Natural killer cell treated with Interleukin-12 subunit alpha and Interleukin-12 subunit beta and Interleukin-15 and Interleukin-18, amount 100 ng/mL, for 72 hours (primary cell): ENCODE measurements at regions not wholly inside any gene's neighbourhood (a gene's known extent, or its start where the extent isn't known, plus 50 kb on each side); places are given as distances from the start of the nearest gene placed in this dataset.

Experiments used
- ATAC-seq, 2 donors: fragments of 150-1000 bp; cut with Tn5 transposase in 1 of 2; sonication (Bioruptor Pico), chemical (Tn5 transposase) in 1 of 2; 2 replicates each; pipeline ENCODE4 v1.10.0; 2021
- DNase-seq: peaks from one replicate; pipeline ENCODE4 v3.0.0; 2022; ENCODE audit warnings: low spot score
- H3K27ac Mint-ChIP-seq, 2 donors: 1 replicate in 1 of 2; 2 replicates in 1 of 2; pipeline ENCODE4 v1.8.0; 2022; ENCODE audit warnings: mixed read lengths in 2 of 2, mild to moderate bottlenecking in 1 of 2, moderate library complexity in 1 of 2
- H3K27me3 Mint-ChIP-seq, 2 donors: 1 replicate in 1 of 2; 2 replicates in 1 of 2; pipeline ENCODE4 v1.8.0; 2022; ENCODE audit warnings: mixed read lengths in 2 of 2
- H3K36me3 Mint-ChIP-seq: one replicate; pipeline ENCODE4 v1.8.0; 2022; ENCODE audit warnings: mixed read lengths
- H3K4me1 Mint-ChIP-seq, 2 donors: 1 replicate in 1 of 2; 2 replicates in 1 of 2; pipeline ENCODE4 v1.8.0; 2022; ENCODE audit warnings: low read depth in 2 of 2, mixed read lengths in 2 of 2, mild to moderate bottlenecking in 1 of 2
- H3K4me3 Mint-ChIP-seq: one replicate; pipeline ENCODE4 v1.8.0; 2022; ENCODE audit warnings: mixed read lengths
- H3K9me3 Mint-ChIP-seq: 2 replicates; pipeline ENCODE4 v1.8.0; 2022; ENCODE audit warnings: mixed read lengths

DNA sequence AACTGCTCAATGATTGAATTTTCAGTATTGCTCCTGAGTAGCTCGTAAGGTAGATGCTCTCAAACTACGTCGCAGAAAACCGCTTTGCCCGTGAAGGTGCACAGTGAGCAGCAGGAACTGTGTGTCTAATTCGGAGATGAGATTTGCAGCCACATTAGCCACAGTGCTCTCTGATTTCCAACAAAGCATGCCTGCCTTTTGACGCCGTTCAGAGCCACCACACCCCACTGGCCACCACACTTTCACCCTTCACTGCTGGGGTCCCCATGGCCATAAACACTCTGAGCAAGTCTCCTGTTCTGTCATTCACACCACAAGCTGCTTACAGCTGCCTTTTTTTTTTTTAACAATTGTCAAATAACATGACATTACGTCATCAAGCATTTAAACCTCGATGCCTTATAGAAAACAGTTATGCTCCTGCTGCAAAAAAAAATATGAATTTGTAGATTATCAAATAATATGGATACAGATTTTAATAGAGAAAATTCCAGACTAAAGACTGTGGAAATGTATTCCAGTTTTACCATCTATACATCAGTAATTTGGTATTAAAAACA is 578.8 kb upstream of the PFKP start:
- DNase-seq, result no peak
- ATAC-seq, result no peak
- Mint-ChIP-seq H3K36me3 (no peaks in the 10 kb centered on the region), H3K27me3 (no peaks in the 10 kb centered on the region), H3K27ac (no peak overlapping the region), H3K4me3 (no peak overlapping the region), H3K4me1 (no peaks in the 10 kb centered on the region), H3K9me3 (peaks cover 3% of the 10 kb centered on the region)

DNA sequence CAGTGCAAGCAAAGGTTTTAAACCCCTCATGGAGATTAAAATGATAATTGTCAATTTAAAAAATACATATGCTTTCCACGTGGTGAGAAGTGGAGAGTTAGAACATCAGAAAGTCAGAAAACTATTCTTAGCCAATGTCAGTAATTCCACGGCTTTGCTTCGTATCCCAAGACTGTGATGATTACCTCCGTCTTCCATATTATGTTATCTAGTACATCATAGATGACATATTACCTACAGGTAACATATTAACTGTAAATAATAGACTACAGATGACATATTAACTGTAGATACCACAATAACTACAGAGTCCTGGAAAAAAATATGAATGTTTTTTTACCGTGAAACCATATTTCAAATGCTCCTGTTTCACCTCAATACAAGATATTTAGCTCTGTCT is 579.4 kb upstream of the PFKP start:
- H3K27me3 Mint-ChIP-seq, result no peaks in the 10 kb centered on the region
- H3K4me3 Mint-ChIP-seq, result no peak overlapping the region
- H3K4me1 Mint-ChIP-seq, result no peaks in the 10 kb centered on the region
- ATAC-seq, result no peak
- H3K36me3 Mint-ChIP-seq, result no peaks in the 10 kb centered on the region
- H3K9me3 Mint-ChIP-seq, result peaks cover under 1% of the 10 kb centered on the region
- DNase-seq, result no peak
- H3K27ac Mint-ChIP-seq, result no peak overlapping the region

DNA sequence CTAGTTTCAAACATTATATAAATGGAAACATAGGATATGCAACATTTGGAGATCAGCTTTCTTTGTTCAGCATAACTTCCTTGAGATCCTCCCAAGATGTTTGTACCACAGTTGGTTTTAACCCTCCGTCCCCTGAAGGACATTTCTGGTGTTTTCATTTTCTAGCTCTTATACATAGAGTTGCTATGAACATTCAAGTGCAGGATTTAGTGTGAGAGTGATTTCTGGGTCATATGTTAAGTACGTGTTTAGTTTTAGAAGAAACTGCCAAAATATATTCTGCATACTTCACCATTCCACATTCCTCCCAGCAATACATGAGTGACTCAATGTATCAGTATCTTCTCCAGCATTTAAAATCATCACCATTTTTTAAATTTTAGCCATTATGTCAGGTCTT is 588.7 kb upstream of the PFKP start:
- peaks cover 14% of the 10 kb centered on the region for H3K9me3 Mint-ChIP-seq
- no peaks in the 10 kb centered on the region for H3K36me3 Mint-ChIP-seq
- no peak overlapping the region for H3K4me3 Mint-ChIP-seq
- no peak for ATAC-seq
- H3K27me3 Mint-ChIP-seq, result peaks cover 0 to 3% of the 10 kb centered on the region in 2 donors
- no peak overlapping the region for H3K27ac Mint-ChIP-seq
- no peak for DNase-seq
- H3K4me1 Mint-ChIP-seq, result no peaks in the 10 kb centered on the region

DNA sequence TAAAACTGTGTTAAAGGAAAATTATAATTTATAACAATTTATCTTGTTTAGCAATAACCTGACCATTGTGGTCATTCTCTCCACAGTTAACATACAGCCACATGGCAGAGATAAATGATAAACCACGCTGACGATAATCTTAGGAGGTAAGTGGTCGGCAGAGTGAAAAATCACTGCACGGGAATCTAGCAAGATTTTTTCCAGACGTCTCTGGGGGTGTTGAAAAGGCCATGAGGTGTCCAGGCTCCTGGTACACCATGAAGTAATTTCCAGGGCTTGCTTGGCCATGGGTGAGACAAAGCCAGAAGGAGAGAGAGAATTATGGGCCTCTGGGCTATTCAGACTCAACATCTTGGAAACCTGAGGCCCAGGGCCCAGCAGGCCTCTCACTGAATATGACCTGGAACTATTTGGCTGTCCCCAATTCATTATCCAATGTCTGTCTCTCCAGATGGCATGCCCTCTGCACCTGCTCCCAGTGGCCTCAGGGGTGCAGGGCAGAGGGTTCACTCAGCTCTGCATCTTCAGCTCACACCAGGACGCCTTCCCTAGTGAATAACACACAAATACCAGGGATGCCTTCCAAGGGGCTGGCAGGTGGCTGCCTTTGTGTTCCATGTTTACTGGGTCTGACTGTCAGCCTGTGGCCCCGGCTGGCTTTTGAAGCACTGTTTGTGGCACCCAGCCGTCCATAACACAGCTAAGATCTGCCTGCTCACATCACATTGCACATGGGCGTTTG is 590.4 kb upstream of the PFKP start:
- no peak for DNase-seq
- no peak for ATAC-seq
- H3K4me3 Mint-ChIP-seq, result no peak overlapping the region
- H3K4me1 Mint-ChIP-seq, result no peaks in the 10 kb centered on the region
- no peaks in the 10 kb centered on the region for H3K36me3 Mint-ChIP-seq
- peaks cover 14% of the 10 kb centered on the region for H3K9me3 Mint-ChIP-seq
- H3K27ac Mint-ChIP-seq, result no peak overlapping the region
- peaks cover 0 to 3% of the 10 kb centered on the region in 2 donors for H3K27me3 Mint-ChIP-seq

DNA sequence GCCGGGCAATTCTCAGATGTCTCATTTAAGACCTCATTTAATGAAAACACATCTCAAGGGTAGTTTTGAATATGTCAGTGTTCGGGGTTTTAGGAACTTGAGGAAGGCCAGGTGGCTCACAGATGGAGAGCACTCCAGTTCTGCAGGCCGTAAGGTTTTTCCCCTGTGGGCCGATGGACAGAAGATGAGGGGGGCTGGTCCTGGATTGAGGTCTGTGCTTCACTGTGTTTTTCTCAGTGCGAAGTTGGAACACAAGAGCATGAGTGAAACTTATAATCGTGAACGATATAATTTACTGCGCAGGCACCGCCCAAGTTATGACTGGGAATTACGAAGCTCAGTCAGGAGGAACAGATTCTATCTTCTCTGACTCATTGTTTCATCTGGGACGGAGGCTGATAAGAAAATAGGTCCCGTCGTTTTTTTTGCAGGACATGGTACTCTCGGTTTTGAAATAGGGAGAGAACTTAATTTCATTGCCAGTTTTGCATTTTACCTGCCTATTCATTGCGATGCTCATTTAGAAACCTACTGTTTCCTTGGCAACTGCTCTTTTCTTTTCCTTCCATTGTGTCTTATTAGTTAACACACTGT is 591.0 kb upstream of the PFKP start:
- H3K4me3 Mint-ChIP-seq, result no peak overlapping the region
- H3K27ac Mint-ChIP-seq, result no peak overlapping the region
- H3K9me3 Mint-ChIP-seq, result peaks cover 10% of the 10 kb centered on the region
- no peaks in the 10 kb centered on the region for H3K36me3 Mint-ChIP-seq
- no peak for ATAC-seq
- H3K27me3 Mint-ChIP-seq, result peaks cover 0 to 3% of the 10 kb centered on the region in 2 donors
- no peaks in the 10 kb centered on the region for H3K4me1 Mint-ChIP-seq
- DNase-seq, result no peak

DNA sequence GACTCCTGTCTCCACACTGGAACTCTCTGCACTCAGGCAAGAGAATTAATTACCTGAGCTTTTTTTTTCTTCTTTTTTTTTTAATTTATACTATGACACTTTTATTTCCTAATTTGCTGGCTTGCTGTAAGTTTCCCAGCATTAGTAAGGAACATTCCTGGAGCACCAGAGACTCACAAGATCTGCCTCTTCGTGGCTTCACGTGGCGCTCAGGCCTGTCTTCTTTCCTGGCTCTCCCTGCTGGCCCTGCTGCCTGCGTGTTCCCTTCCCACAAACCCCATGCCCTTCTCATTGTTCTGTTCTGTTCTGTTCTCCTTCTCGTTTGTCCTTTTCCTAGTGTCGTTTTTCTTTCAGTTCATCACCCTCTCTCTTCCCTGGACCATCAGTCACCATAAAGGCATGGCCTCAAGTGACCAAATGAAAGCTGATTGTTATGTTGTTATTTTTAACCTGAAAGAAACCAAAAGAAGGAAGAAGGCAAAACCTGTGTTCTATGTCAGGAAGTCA is 591.6 kb upstream of the PFKP start:
- H3K27me3 Mint-ChIP-seq, result peaks cover 0 to 3% of the 10 kb centered on the region in 2 donors
- H3K4me1 Mint-ChIP-seq, result no peaks in the 10 kb centered on the region
- DNase-seq (no peak), ATAC-seq (no peak)
- H3K27ac Mint-ChIP-seq, result no peak overlapping the region
- no peak overlapping the region for H3K4me3 Mint-ChIP-seq
- H3K36me3 Mint-ChIP-seq, result no peaks in the 10 kb centered on the region
- peaks cover 4% of the 10 kb centered on the region for H3K9me3 Mint-ChIP-seq

DNA sequence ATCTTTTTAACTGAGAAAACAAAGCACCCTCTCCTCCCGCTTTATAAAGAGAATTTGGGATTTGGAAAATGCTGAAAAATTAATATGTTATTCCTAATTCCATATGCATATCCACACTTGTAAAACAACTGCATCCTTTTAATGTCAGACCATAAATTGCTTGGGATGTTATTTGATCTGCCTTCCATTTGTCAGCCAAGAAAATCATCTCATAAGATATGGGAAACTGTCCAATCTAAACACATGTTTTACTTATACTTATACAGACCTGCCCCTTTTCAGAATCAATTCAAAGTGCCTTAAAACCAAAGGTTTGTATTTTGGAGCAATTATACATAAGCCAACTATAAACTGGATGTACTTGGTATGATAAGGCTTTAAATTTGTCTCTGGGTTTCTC is 595.5 kb upstream of the PFKP start:
- H3K4me3 Mint-ChIP-seq, result no peak overlapping the region
- H3K27ac Mint-ChIP-seq, result no peak overlapping the region
- no peaks in the 10 kb centered on the region for H3K36me3 Mint-ChIP-seq
- peaks cover 4% of the 10 kb centered on the region for H3K9me3 Mint-ChIP-seq
- DNase-seq (no peak), ATAC-seq (no peak)
- no peaks in the 10 kb centered on the region for H3K4me1 Mint-ChIP-seq
- H3K27me3 Mint-ChIP-seq, result peaks cover 0 to 3% of the 10 kb centered on the region in 2 donors

DNA sequence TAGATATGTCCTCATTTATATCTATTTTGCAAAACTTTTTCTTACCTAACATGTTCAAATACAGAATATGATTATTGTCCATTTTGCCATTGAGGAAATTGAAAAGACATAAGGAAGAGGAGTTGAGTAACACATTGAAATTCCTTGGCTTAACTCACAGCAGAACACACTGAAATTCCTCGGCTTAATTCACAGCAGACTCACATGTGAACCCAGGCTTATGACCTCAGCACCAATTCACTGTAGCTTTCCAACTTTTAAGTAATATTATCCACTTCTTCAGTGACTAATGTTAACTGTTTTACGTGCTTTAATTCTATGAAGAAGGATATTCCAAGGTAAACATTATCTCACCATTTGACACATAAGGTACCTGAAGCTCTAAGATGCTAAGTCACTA is 597.5 kb upstream of the PFKP start:
- H3K36me3 Mint-ChIP-seq, result no peaks in the 10 kb centered on the region
- DNase-seq, result no peak
- peaks cover 3% of the 10 kb centered on the region for H3K9me3 Mint-ChIP-seq
- no peak for ATAC-seq
- H3K27me3 Mint-ChIP-seq, result no peaks in the 10 kb centered on the region
- no peak overlapping the region for H3K27ac Mint-ChIP-seq
- H3K4me3 Mint-ChIP-seq, result no peak overlapping the region
- H3K4me1 Mint-ChIP-seq, result no peaks in the 10 kb centered on the region

DNA sequence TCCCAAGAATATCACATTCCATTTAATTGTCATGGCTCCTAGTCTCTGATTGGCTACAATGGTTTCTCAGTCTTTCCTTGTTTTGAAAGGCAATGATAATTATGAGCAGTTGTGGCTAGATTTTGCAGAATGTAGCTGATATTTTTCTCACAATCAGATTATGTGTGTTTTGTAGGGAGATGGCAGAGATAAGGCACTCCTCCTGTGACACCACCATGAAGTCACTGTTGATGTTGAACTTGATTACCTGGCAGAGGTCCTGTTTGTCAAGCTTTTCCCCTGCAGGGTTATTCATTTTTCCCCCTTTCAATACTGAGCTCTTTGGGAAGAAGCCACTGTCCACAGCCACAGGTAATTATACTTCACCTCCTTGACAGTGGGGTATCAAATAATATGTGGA is 602.9 kb upstream of the PFKP start:
- Mint-ChIP-seq H3K9me3 (peaks cover 10% of the 10 kb centered on the region), H3K4me1 (no peaks in the 10 kb centered on the region), H3K27me3 (peaks cover 0 to 9% of the 10 kb centered on the region in 2 donors), H3K4me3 (no peak overlapping the region), H3K27ac (no peak overlapping the region), H3K36me3 (peaks cover 7% of the 10 kb centered on the region)
- DNase-seq (no peak), ATAC-seq (no peak)

DNA sequence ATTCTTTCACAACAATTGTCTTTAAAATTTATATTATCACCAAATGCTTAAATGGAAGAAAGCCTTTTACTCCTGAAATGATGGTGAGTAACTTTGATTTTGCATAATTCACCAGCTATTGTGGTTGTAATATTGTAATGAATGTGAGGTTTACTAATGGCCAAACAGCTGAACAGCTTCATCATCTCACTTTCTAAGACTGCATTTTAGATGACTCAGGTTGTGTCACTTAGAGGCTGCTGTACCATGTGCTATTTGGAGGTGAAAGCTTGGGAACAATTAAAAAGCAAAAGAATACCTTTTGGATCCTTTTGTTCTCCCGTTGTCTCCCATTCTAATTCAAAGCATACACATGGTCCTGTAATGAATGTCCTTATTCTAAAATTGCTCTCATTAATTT is 604.0 kb upstream of the PFKP start:
- H3K36me3 Mint-ChIP-seq, result peaks cover 7% of the 10 kb centered on the region
- DNase-seq (no peak), ATAC-seq (no peak)
- H3K4me1 Mint-ChIP-seq, result no peaks in the 10 kb centered on the region
- H3K27me3 Mint-ChIP-seq, result peaks cover 0 to 9% of the 10 kb centered on the region in 2 donors
- no peak overlapping the region for H3K27ac Mint-ChIP-seq
- H3K4me3 Mint-ChIP-seq, result no peak overlapping the region
- peaks cover 10% of the 10 kb centered on the region for H3K9me3 Mint-ChIP-seq

DNA sequence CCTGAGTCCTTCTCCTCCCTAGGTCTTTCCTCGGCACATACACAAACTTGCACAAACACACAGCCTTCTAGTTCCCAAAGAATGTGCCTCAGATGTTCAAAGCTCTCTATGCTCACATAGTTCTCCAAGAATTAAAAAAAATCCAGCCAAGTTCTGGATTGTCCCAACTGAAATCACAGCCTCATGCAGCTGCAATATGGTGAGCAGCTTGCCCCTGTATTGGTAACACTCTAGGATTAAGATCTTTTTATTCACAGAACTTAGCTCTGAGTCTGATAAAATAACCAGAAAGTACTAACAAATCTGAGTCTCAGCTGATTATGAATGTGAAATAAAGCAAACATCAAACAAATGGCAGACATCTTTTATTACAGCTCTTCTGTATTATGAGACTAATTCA is 604.8 kb upstream of the PFKP start:
- ATAC-seq, result no peak
- Mint-ChIP-seq H3K4me1 (no peaks in the 10 kb centered on the region), H3K27me3 (peaks cover 0 to 9% of the 10 kb centered on the region in 2 donors), H3K9me3 (peaks cover 10% of the 10 kb centered on the region), H3K27ac (no peak overlapping the region), H3K4me3 (no peak overlapping the region), H3K36me3 (peaks cover 7% of the 10 kb centered on the region)
- DNase-seq, result no peak

DNA sequence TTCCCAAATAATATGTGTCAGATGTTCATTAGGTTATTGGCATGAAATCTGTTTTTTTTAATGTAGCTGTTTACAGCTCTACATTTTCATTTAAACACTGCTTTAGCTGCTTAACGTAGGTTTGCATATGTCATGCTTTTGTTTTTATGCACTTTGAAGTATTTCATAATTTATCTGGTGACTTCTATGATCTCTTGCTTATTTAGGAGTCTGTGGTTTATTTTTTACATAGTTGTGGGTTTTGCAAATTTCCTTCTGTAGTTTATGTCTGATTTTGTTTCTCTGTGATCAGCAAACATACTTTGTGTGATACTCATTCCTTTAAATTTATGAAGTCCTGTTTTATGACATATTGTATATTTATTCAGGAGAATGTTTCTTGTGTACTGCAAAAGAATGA is 606.5 kb upstream of the PFKP start:
- H3K9me3 Mint-ChIP-seq, result peaks cover 10% of the 10 kb centered on the region
- H3K4me3 Mint-ChIP-seq, result no peak overlapping the region
- H3K27me3 Mint-ChIP-seq, result peaks cover 0 to 9% of the 10 kb centered on the region in 2 donors
- ATAC-seq (no peak), DNase-seq (no peak)
- H3K27ac Mint-ChIP-seq, result no peak overlapping the region
- peaks cover 7% of the 10 kb centered on the region for H3K36me3 Mint-ChIP-seq
- no peaks in the 10 kb centered on the region for H3K4me1 Mint-ChIP-seq

DNA sequence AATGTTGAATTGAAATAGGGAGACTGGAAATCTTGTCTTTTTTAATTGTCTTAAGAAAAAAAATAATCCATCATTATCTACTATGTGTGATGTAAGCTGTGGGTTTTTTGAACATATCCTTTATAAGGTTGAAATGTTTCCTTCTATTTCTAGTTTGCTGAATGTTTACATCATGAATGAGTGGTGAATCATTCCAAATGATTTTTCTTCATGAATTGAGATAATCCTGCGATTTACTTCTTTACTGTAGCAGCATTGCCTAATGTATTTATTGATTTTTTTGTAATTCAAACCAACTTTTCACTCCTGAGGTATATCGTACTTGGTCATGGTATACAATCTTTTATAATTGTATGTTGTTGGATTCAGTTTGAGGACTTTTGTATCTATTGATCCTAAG is 607.6 kb upstream of the PFKP start:
- DNase-seq (no peak), ATAC-seq (no peak)
- Mint-ChIP-seq H3K9me3 (peaks cover 9% of the 10 kb centered on the region), H3K4me3 (no peak overlapping the region), H3K36me3 (peaks cover 7% of the 10 kb centered on the region), H3K4me1 (no peaks in the 10 kb centered on the region), H3K27me3 (peaks cover 0 to 9% of the 10 kb centered on the region in 2 donors), H3K27ac (no peak overlapping the region)

DNA sequence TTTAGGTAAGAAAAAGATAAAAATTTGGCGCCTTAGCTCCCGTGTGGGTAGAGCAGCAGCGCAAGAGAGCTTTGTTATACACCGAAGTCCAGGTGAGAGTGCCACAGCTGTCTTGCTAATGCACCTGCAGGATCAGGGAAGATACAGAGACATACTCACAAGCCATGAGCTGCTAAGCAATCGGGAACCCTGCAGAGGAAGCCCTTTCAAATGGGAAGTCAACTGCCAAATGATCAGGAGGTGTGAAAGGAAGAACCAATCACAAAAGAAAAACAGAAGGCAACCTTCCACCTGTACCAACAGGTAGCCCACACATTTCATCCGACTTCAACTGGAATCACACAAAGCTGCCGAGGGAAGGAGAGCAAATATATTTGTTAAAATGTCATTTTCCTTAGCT is 610.5 kb upstream of the PFKP start:
- peaks cover 7% of the 10 kb centered on the region for H3K36me3 Mint-ChIP-seq
- peaks cover 5% of the 10 kb centered on the region for H3K9me3 Mint-ChIP-seq
- H3K4me1 Mint-ChIP-seq, result no peaks in the 10 kb centered on the region
- no peak overlapping the region for H3K27ac Mint-ChIP-seq
- DNase-seq (no peak), ATAC-seq (no peak)
- no peak overlapping the region for H3K4me3 Mint-ChIP-seq
- H3K27me3 Mint-ChIP-seq, result peaks cover 0 to 9% of the 10 kb centered on the region in 2 donors
